Stimulated activated memory B cell treated with anti-CD40 and anti-IgM and Interleukin-4, amounts not matched to agents 10 μg/mL and 1 μg/mL and 100 μg/mL, for 72 hours (primary cell): ENCODE measurements at regions not wholly inside any gene's neighbourhood (a gene's known extent, or its start where the extent isn't known, plus 50 kb on each side); places are given as distances from the start of the nearest gene placed in this dataset.

Source experiments
- ATAC-seq: fragments of 150-1000 bp; cut with Tn5 transposase; 2 replicates; pipeline ENCODE4 v1.10.0; 2021
- H3K27ac Mint-ChIP-seq: one replicate; pipeline ENCODE4 v1.8.0; 2022; ENCODE audit warnings: mild to moderate bottlenecking, mixed read lengths
- H3K27me3 Mint-ChIP-seq: one replicate; pipeline ENCODE4 v1.8.0; 2022; ENCODE audit warnings: mixed read lengths
- H3K36me3 Mint-ChIP-seq: one replicate; pipeline ENCODE4 v1.8.0; 2022; ENCODE audit warnings: mixed read lengths
- H3K4me1 Mint-ChIP-seq: one replicate; pipeline ENCODE4 v1.8.0; 2022; ENCODE audit warnings: mixed read lengths
- H3K4me3 Mint-ChIP-seq: one replicate; pipeline ENCODE4 v1.8.0; 2022; ENCODE audit warnings: mild to moderate bottlenecking, moderate library complexity, mixed read lengths
- H3K9me3 Mint-ChIP-seq: one replicate; pipeline ENCODE4 v1.8.0; 2022; ENCODE audit warnings: mixed read lengths

GRCh38 chr13:88908961-88909441 lies 1237.8 kb downstream of the SLITRK5 start:
- Mint-ChIP-seq H3K36me3 (no peaks in the 10 kb centered on the region), H3K4me3 (no peak overlapping the region), H3K27me3 (no peaks in the 10 kb centered on the region), H3K9me3 (no peaks in the 10 kb centered on the region), H3K27ac (no peak overlapping the region), H3K4me1 (no peaks in the 10 kb centered on the region)
- no peak for ATAC-seq

- no peaks in the 10 kb centered on the region for H3K4me1 Mint-ChIP-seq
- no peak overlapping the region for H3K27ac Mint-ChIP-seq
- H3K4me3 Mint-ChIP-seq, result no peak overlapping the region
- no peaks in the 10 kb centered on the region for H3K36me3 Mint-ChIP-seq
- ATAC-seq, result no peak
- no peaks in the 10 kb centered on the region for H3K27me3 Mint-ChIP-seq
- H3K9me3 Mint-ChIP-seq, result peaks cover 9% of the 10 kb centered on the region
Observed at GRCh38 chr13:88919970-88920628, 1248.9 kb downstream of the SLITRK5 start.

- Mint-ChIP-seq H3K27ac (no peak overlapping the region), H3K27me3 (no peaks in the 10 kb centered on the region), H3K4me3 (no peak overlapping the region), H3K4me1 (no peaks in the 10 kb centered on the region), H3K9me3 (peaks cover 5% of the 10 kb centered on the region), H3K36me3 (no peaks in the 10 kb centered on the region)
- ATAC-seq, result peak; percentile 16
Observed at GRCh38 chr13:88925954-88926353, 1254.8 kb downstream of the SLITRK5 start.

GRCh38 chr13:88926890-88927502 lies 1255.8 kb downstream of the SLITRK5 start:
- Mint-ChIP-seq H3K9me3 (peaks cover 5% of the 10 kb centered on the region), H3K36me3 (no peaks in the 10 kb centered on the region), H3K27ac (no peak overlapping the region), H3K27me3 (no peaks in the 10 kb centered on the region), H3K4me1 (no peaks in the 10 kb centered on the region), H3K4me3 (no peak overlapping the region)
- no peak for ATAC-seq

- Mint-ChIP-seq H3K4me1 (no peaks in the 10 kb centered on the region), H3K9me3 (peaks cover 5% of the 10 kb centered on the region), H3K27ac (no peak overlapping the region), H3K4me3 (no peak overlapping the region), H3K36me3 (no peaks in the 10 kb centered on the region), H3K27me3 (no peaks in the 10 kb centered on the region)
- no peak for ATAC-seq
Observed at GRCh38 chr13:88932950-88933349, 1261.8 kb downstream of the SLITRK5 start.

- no peak overlapping the region for H3K4me3 Mint-ChIP-seq
- no peaks in the 10 kb centered on the region for H3K27me3 Mint-ChIP-seq
- no peaks in the 10 kb centered on the region for H3K36me3 Mint-ChIP-seq
- peaks cover under 1% of the 10 kb centered on the region for H3K9me3 Mint-ChIP-seq
- no peaks in the 10 kb centered on the region for H3K4me1 Mint-ChIP-seq
- no peak for ATAC-seq
- no peak overlapping the region for H3K27ac Mint-ChIP-seq
Observed at GRCh38 chr13:88937384-88937783, 1266.2 kb downstream of the SLITRK5 start.

GRCh38 chr13:88945793-88946192 lies 1274.6 kb downstream of the SLITRK5 start:
- Mint-ChIP-seq H3K4me3 (no peak overlapping the region), H3K27me3 (no peaks in the 10 kb centered on the region), H3K27ac (no peak overlapping the region), H3K4me1 (no peaks in the 10 kb centered on the region), H3K9me3 (peaks cover 3% of the 10 kb centered on the region), H3K36me3 (no peaks in the 10 kb centered on the region)
- ATAC-seq, result no peak

- H3K27ac Mint-ChIP-seq, result no peak overlapping the region
- no peak for ATAC-seq
- no peak overlapping the region for H3K4me3 Mint-ChIP-seq
- no peaks in the 10 kb centered on the region for H3K9me3 Mint-ChIP-seq
- no peaks in the 10 kb centered on the region for H3K36me3 Mint-ChIP-seq
- H3K27me3 Mint-ChIP-seq, result no peaks in the 10 kb centered on the region
- H3K4me1 Mint-ChIP-seq, result no peaks in the 10 kb centered on the region
Observed at GRCh38 chr13:88948501-88948900, 1277.3 kb downstream of the SLITRK5 start.

GRCh38 chr13:88958821-88959220 lies 1287.7 kb downstream of the SLITRK5 start:
- H3K4me3 Mint-ChIP-seq, result no peak overlapping the region
- no peak for ATAC-seq
- H3K27ac Mint-ChIP-seq, result no peak overlapping the region
- H3K27me3 Mint-ChIP-seq, result no peaks in the 10 kb centered on the region
- no peaks in the 10 kb centered on the region for H3K36me3 Mint-ChIP-seq
- H3K4me1 Mint-ChIP-seq, result no peaks in the 10 kb centered on the region
- peaks cover 6% of the 10 kb centered on the region for H3K9me3 Mint-ChIP-seq

GRCh38 chr13:88976466-88976865 lies 1305.3 kb downstream of the SLITRK5 start:
- H3K4me1 Mint-ChIP-seq, result no peaks in the 10 kb centered on the region
- ATAC-seq, result no peak
- no peaks in the 10 kb centered on the region for H3K36me3 Mint-ChIP-seq
- peaks cover 9% of the 10 kb centered on the region for H3K9me3 Mint-ChIP-seq
- no peaks in the 10 kb centered on the region for H3K27me3 Mint-ChIP-seq
- no peak overlapping the region for H3K27ac Mint-ChIP-seq
- H3K4me3 Mint-ChIP-seq, result no peak overlapping the region

GRCh38 chr13:88978607-88979006 lies 1307.4 kb downstream of the SLITRK5 start:
- no peak overlapping the region for H3K4me3 Mint-ChIP-seq
- H3K4me1 Mint-ChIP-seq, result no peaks in the 10 kb centered on the region
- H3K27ac Mint-ChIP-seq, result no peak overlapping the region
- ATAC-seq, result no peak
- H3K27me3 Mint-ChIP-seq, result no peaks in the 10 kb centered on the region
- peaks cover 5% of the 10 kb centered on the region for H3K9me3 Mint-ChIP-seq
- no peaks in the 10 kb centered on the region for H3K36me3 Mint-ChIP-seq

GRCh38 chr13:88979465-88980175 lies 1308.4 kb downstream of the SLITRK5 start:
- no peak overlapping the region for H3K4me3 Mint-ChIP-seq
- no peaks in the 10 kb centered on the region for H3K36me3 Mint-ChIP-seq
- H3K27ac Mint-ChIP-seq, result no peak overlapping the region

GRCh38 chr13:89003656-89004055 lies 1332.5 kb downstream of the SLITRK5 start:
- Mint-ChIP-seq H3K36me3 (no peaks in the 10 kb centered on the region), H3K27ac (no peak overlapping the region), H3K4me1 (no peaks in the 10 kb centered on the region), H3K27me3 (no peaks in the 10 kb centered on the region), H3K4me3 (no peak overlapping the region), H3K9me3 (peaks cover 2% of the 10 kb centered on the region)
- no peak for ATAC-seq

More at GRCh38 chr13:88979465-88980175, 1308.4 kb downstream of the SLITRK5 start:
- no peaks in the 10 kb centered on the region for H3K27me3 Mint-ChIP-seq
- no peaks in the 10 kb centered on the region for H3K4me1 Mint-ChIP-seq
- H3K9me3 Mint-ChIP-seq, result peaks cover 5% of the 10 kb centered on the region
- ATAC-seq, result no peak

GRCh38 chr13:89011615-89012014 lies 1340.4 kb downstream of the SLITRK5 start:
- no peak for ATAC-seq
- Mint-ChIP-seq H3K9me3 (peaks cover 5% of the 10 kb centered on the region), H3K4me1 (no peaks in the 10 kb centered on the region), H3K4me3 (no peak overlapping the region), H3K27ac (no peak overlapping the region), H3K36me3 (no peaks in the 10 kb centered on the region), H3K27me3 (no peaks in the 10 kb centered on the region)

GRCh38 chr13:89027694-89028306 lies 1356.6 kb downstream of the SLITRK5 start:
- H3K27me3 Mint-ChIP-seq, result no peaks in the 10 kb centered on the region
- H3K4me1 Mint-ChIP-seq, result no peaks in the 10 kb centered on the region
- H3K27ac Mint-ChIP-seq, result no peak overlapping the region
- H3K9me3 Mint-ChIP-seq, result peaks cover 5% of the 10 kb centered on the region
- H3K4me3 Mint-ChIP-seq, result no peak overlapping the region
- ATAC-seq, result no peak
- no peaks in the 10 kb centered on the region for H3K36me3 Mint-ChIP-seq
